AML-193 (cell line): ENCODE measurements at regions not wholly inside any gene's neighbourhood (a gene's known extent, or its start where the extent isn't known, plus 50 kb on each side); places are given as distances from the start of the nearest gene placed in this dataset.

Source experiments
- DNase-seq, 2 experiments: peaks; one replicate each; lab custom pipeline; 2025; lab: John Stamatoyannopoulos, UW

- DNase-seq = peak; percentile 12 to 18
Measured at GRCh38 chr15:77540312-77541060, 92.2 kb downstream of the LINGO1 start.

- DNase-seq = no peak
Measured at GRCh38 chr15:77538793-77539497, 93.8 kb downstream of the LINGO1 start.

DNA sequence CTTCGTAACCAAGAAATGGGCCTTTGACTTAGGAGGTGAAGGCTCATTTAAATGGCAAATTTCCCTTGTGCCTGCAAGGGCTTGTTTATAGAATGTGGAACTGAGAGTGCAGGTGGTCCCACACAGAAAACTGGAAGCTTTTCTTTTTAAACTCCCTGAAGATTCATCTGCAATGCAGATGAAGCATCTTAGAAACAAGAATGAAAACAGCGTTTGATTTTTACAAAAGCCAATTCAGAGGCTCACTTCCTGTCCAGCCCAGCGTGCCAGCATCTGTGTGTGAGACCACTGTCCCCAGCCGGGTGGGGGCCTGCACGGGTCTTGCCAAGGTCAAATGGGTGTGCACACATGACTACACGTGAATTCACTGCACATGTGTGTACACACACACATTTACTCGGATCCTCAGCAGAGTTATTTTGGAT is 94.7 kb downstream of the LINGO1 start:
- no peak for DNase-seq

DNA sequence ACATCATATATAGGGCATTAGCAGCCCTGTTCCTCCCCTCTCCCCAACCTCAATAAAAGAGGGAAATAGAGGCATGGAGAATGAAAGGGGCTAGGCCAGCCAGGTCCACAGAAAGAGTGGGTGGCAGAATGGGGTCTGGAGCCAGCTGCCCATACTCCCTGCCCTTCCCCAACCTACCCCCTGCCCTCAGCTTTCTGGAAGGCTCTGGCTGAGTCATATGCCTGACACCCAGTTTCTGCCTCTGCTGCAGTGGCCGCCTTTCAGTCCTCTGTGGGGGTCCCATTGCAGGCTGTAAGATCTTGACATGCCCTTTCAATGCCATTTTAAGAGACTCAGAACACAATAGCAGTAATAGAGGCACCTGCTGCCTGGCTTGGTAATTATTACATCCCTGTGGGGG is 95.7 kb downstream of the LINGO1 start:
- no peak for DNase-seq

DNA sequence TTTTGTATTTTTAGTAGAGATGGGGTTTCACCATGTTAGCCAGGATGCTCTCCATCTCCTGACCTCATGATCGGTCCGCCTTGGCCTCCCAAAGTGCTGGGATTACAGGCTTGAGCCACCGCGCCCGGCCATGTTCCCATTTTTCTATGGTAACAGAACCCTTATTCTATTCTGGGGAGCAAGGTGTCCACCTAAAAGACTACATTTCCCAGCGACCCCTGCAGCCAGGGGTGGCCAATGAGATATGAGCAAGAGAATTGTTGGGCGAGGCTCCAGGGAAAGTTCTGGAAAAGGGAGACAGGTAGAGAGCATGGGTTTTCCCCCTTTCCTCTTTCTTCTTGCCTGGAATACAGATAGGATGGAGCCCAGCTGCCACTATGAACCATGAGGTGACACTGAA is 96.9 kb downstream of the LINGO1 start:
- peak in 1 of 2 experiments; percentile 1 for DNase-seq
